Keratinocyte (primary cell): ENCODE measurements at regions not wholly inside any gene's neighbourhood (a gene's known extent, or its start where the extent isn't known, plus 50 kb on each side); places are given as distances from the start of the nearest gene placed in this dataset.
A peak's percentile ranks its signal among the peaks of the same experiment; 100 is the strongest.

Experiments
- DNase-seq: peaks from one replicate; pipeline ENCODE4 v3.0.0-alpha.2; 2011; ENCODE audit warnings: low read depth, missing footprints, low spot score
- FAIRE-seq: peaks from 2 replicates; lab custom pipeline; 2011; peaks lifted over from hg19 to GRCh38; lab: Jason Lieb, UNC
- H2AFZ ChIP-seq: 2 replicates; pipeline ENCODE4 v1.6.0; 2012; ENCODE audit warnings: low read length, control low read depth, inconsistent platforms; ENCODE audit not compliant: control insufficient read depth
- H3K27ac ChIP-seq: 2 replicates; pipeline ENCODE4 v1.5.1; 2011; ENCODE audit warnings: low read length; ENCODE audit not compliant: control insufficient read depth, insufficient read depth
- H3K27me3 ChIP-seq: 3 replicates; pipeline ENCODE4 v1.6.0; 2011; ENCODE audit warnings: low read length; ENCODE audit not compliant: control insufficient read depth, insufficient read depth; ENCODE audit errors: extremely low read depth
- H3K36me3 ChIP-seq, 2 experiments: 2 replicates in 1 of 2; 3 replicates in 1 of 2; pipeline ENCODE4 v1.5.1; 2011; ENCODE audit warnings: low read length in 2 of 2, mild to moderate bottlenecking in 1 of 2; ENCODE audit not compliant: control insufficient read depth in 2 of 2, insufficient read depth in 2 of 2; ENCODE audit errors: extremely low read depth in 1 of 2
- H3K4me1 ChIP-seq: 3 replicates; pipeline ENCODE4 v1.5.1; 2011; ENCODE audit warnings: low read length; ENCODE audit not compliant: control insufficient read depth, insufficient read depth; ENCODE audit errors: extremely low read depth
- H3K4me2 ChIP-seq: 3 replicates; pipeline ENCODE4 v1.6.0; 2011; ENCODE audit warnings: low read depth, low read length; ENCODE audit not compliant: control insufficient read depth, insufficient read depth; ENCODE audit errors: extremely low read depth
- H3K4me3 ChIP-seq, 3 experiments: fragments of 200-600 bp in 1 of 3; sonication (generic) in 1 of 3; 2 replicates in 2 of 3; 3 replicates in 1 of 3; pipeline ENCODE4 v1.5.1; 2011 to 2016; ENCODE audit warnings: low read length in 3 of 3, mild to moderate bottlenecking in 3 of 3, control low read depth in 2 of 3, inconsistent platforms in 1 of 3, low read depth in 1 of 3, mixed read lengths in 1 of 3, mixed run types in 1 of 3, moderate library complexity in 1 of 3; ENCODE audit not compliant: control insufficient read depth in 2 of 3, insufficient read depth in 2 of 3; ENCODE audit errors: extremely low read depth in 1 of 3
- H3K79me2 ChIP-seq: 2 replicates; pipeline ENCODE4 v1.6.0; 2012; ENCODE audit warnings: low read length; ENCODE audit not compliant: control insufficient read depth, insufficient read depth
- H3K9ac ChIP-seq: 3 replicates; pipeline ENCODE4 v1.6.0; 2011; ENCODE audit warnings: low read length; ENCODE audit not compliant: control insufficient read depth, insufficient read depth; ENCODE audit errors: extremely low read depth
- H3K9me1 ChIP-seq: 3 replicates; pipeline ENCODE4 v1.6.0; 2011; ENCODE audit warnings: low read length; ENCODE audit not compliant: control insufficient read depth, insufficient read depth; ENCODE audit errors: extremely low read depth
- H3K9me3 ChIP-seq: 2 replicates; pipeline ENCODE4 v1.5.1; 2012; ENCODE audit warnings: low read depth, low read length; ENCODE audit not compliant: control insufficient read depth
- H4K20me1 ChIP-seq: 3 replicates; pipeline ENCODE4 v1.6.0; 2011; ENCODE audit warnings: low read length; ENCODE audit not compliant: control insufficient read depth, insufficient read depth; ENCODE audit errors: extremely low read depth
- EZH2 ChIP-seq: IDR thresholded peaks from one replicate; pipeline ENCODE4 v1.6.1; 2012; ENCODE audit warnings: inconsistent platforms, mild to moderate bottlenecking, low read length, moderate library complexity
- dilution Hi-C: fragments of 300-500 bp; cut with MboI; formaldehyde crosslinking; loops from one replicate; pipeline ENCODE4 v1.7.0; 2020; ENCODE audit warnings: low sequenced_read_pairs; ENCODE audit not compliant: extremely low pct_ligation_motif_present
- TF ChIP-seq, protein P1 (sequence below), 3 experiments: IDR thresholded peaks in 1 of 3; conservative IDR thresholded peaks in 1 of 3; optimal IDR thresholded peaks in 1 of 3; 2 replicates in 2 of 3; 3 replicates in 1 of 3; pipeline versions ENCODE3 to v1.5.1; 2011; ENCODE audit warnings: low read length in 3 of 3, mild to moderate bottlenecking in 3 of 3, moderate library complexity in 2 of 3, control low read depth in 1 of 3, inconsistent platforms in 1 of 3; ENCODE audit not compliant: insufficient read depth in 2 of 3; ENCODE audit errors: extremely low read depth in 1 of 3

DNA sequence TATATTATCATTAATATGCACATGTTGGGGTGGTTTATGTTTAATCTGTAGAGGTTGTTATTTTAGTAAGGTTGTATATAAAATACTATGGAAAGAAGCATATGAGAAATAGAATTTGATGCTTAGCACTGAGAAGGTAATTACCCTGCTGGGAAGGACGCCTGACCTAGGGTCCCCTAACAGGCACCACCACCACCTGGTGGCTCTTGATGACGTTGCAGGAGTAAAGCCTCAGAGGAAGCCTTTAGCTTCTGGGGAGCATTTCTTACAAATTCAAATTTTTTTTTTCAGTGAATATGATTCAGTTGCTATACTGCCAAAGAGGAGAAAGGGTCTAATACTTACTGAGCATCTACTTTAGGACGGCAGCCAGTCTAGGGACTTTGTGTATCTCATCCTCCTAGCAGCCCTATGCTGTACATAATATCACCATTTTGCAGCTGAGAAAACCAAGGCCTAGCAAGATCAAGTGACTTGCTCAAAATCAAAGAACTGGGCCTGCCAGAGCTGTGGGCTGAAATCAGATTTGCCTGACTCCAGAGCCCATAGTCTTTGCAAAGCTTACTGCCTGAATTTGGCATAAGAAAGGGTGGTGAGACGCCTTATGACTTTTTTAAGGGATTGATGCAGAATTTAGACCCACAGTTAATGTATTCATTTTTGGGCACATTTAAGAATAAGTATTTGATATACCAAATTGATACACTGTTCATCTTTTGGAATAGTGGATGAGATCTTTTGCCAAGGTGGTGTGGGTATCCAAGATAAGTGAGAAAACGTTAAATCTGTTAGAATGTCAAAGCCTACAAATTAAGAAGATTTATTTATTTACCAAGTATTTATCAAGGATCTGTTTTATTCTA, 78.8 kb upstream of the GAREM1 start:
- no peak for TF ChIP-seq EZH2
- TF ChIP-seq, protein P1, sequence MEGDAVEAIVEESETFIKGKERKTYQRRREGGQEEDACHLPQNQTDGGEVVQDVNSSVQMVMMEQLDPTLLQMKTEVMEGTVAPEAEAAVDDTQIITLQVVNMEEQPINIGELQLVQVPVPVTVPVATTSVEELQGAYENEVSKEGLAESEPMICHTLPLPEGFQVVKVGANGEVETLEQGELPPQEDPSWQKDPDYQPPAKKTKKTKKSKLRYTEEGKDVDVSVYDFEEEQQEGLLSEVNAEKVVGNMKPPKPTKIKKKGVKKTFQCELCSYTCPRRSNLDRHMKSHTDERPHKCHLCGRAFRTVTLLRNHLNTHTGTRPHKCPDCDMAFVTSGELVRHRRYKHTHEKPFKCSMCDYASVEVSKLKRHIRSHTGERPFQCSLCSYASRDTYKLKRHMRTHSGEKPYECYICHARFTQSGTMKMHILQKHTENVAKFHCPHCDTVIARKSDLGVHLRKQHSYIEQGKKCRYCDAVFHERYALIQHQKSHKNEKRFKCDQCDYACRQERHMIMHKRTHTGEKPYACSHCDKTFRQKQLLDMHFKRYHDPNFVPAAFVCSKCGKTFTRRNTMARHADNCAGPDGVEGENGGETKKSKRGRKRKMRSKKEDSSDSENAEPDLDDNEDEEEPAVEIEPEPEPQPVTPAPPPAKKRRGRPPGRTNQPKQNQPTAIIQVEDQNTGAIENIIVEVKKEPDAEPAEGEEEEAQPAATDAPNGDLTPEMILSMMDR (optimal IDR thresholded peaks at IDR 0.05 in 1 of 3, IDR thresholded peaks at IDR 0.05 in 1 of 3, conservative IDR thresholded peaks at IDR 0.05 in 1 of 3; ENCODE audit: extremely low read depth in 1 of 3, insufficient read depth in 2 of 3, low read length in 3 of 3), result peak; percentile 77 to 80 (median 79)
- Histone ChIP-seq H3K9me3 (no peaks in the 10 kb centered on the region), H3K9ac (no peak overlapping the region), H3K79me2 (no peaks in the 10 kb centered on the region), H3K27me3 (no peaks in the 10 kb centered on the region), H3K4me2 (no peak overlapping the region), H3K9me1 (no peaks in the 10 kb centered on the region), H3K4me3 (no peak overlapping the region), H4K20me1 (no peaks in the 10 kb centered on the region), H2AFZ (no peak overlapping the region), H3K4me1 (no peaks in the 10 kb centered on the region), H3K27ac (no peak overlapping the region), H3K36me3 (no peaks in the 10 kb centered on the region)
- no peak for DNase-seq
- dilution Hi-C loops, result no loop called here
- FAIRE-seq, result peak; percentile 81

DNA sequence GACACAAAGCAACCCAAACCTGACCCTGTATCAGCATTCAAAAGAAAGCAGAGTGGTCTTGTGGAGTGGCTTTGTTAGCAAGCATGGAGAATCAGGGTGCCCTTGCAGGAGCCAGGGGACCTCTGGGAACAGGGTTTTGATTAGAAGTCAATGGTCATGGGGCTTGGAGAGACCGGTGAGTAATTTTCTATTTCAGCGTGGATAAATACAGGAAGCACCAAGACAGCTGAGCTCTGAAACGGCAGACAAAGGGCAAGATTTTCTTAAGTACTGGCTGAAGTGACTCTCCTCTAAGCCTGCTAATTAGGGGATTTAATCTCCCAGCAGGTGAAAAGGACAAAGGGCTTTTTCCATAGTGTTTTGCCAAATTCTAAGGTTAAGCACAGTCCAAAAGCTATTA, 78.0 kb upstream of the GAREM1 start:
- Histone ChIP-seq H3K9ac (no peak overlapping the region), H3K4me3 (no peak overlapping the region), H4K20me1 (no peaks in the 10 kb centered on the region), H3K36me3 (no peaks in the 10 kb centered on the region), H3K4me2 (no peak overlapping the region), H3K4me1 (no peaks in the 10 kb centered on the region), H3K9me1 (no peaks in the 10 kb centered on the region), H3K9me3 (no peaks in the 10 kb centered on the region), H2AFZ (no peak overlapping the region), H3K79me2 (no peaks in the 10 kb centered on the region), H3K27ac (no peak overlapping the region), H3K27me3 (no peaks in the 10 kb centered on the region)
- no peak for DNase-seq
- FAIRE-seq, result no peak
- dilution Hi-C loops, result no loop called here
- TF ChIP-seq, protein P1 (optimal IDR thresholded peaks at IDR 0.05 in 1 of 3, IDR thresholded peaks at IDR 0.05 in 1 of 3, conservative IDR thresholded peaks at IDR 0.05 in 1 of 3; ENCODE audit: extremely low read depth in 1 of 3, insufficient read depth in 2 of 3, low read length in 3 of 3), result no peak
- TF ChIP-seq EZH2, result no peak
